ENCODE measurements at regions not wholly inside any gene's neighbourhood (a gene's known extent, or its start where the extent isn't known, plus 50 kb on each side); places are given as distances from the start of the nearest gene placed in this dataset.

DNA sequence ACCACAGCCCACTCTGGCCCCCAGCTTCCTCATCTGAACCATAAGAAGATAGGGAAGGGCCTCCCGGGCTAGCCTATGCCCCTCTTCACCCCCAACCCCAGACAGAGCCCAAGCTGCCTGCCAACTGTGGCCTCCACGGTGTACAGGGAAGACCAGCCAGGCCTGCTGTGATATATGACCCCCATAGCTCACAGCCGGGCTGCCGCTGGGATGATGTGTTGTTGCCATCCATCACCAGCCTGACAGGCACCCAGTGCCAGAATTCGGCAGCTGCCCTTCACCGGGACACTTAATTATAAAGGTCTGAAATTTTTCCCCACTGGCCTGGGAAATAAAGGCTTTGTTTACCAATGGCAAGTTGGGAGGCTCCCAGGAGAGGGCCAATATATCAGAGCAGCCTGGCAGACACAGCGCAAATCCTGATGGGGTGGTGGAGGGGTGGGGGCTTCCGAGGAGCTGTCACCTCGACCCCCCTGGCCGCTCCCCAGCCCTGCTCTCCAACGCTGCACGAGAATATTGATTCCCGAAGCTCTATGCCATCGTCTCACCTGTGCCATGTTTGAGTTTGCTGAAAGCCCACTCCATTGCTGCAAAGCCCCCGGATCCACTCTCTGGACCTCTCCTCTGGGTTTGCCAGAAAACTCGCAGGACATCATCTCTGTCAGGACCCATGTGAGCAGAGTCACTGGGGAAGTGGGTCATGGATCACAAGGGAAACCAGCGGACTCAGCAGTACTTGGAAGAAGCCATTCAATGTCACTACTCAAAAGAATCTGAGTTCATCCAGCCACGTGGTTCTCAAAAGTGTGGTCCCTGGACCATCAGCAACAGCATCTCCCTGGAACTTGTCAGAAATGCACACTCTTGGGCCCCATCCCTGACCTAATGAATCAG, 296.9 kb downstream of the MN1 start:
- Histone ChIP-seq H4K5ac (ENCODE audit: insufficient read length, low read depth, low read length) (no peak overlapping the region), H2BK15ac (ENCODE audit: low read depth, low read length) (no peak overlapping the region), H3K79me2 (ENCODE audit: insufficient read depth, low read length) (no peaks in the 10 kb centered on the region), H4K91ac (ENCODE audit: insufficient read length, low read depth, low read length) (no peak overlapping the region), H3K56ac (ENCODE audit: insufficient read length, low read depth, low read length) (no peak overlapping the region), H2BK20ac (ENCODE audit: low read depth, low read length, poor library complexity, severe bottlenecking) (no peak overlapping the region), H3K27ac (ENCODE audit: insufficient read length, low read depth, low read length) (no peak overlapping the region), H3K27me3 (ENCODE audit: insufficient read depth, low read length) (no peaks in the 10 kb centered on the region), H3T11ph (ENCODE audit: low read length) (no peak overlapping the region), H3K79me1 (ENCODE audit: insufficient read depth, low read depth, low read length, poor library complexity, severe bottlenecking) (no peaks in the 10 kb centered on the region), H2AK5ac (ENCODE audit: insufficient read length, low read length) (no peak overlapping the region), H3K4ac (ENCODE audit: low read depth, low read length) (no peak overlapping the region), H3K9ac (ENCODE audit: extremely low read depth, insufficient read length, low read length) (no peak overlapping the region), H2BK12ac (ENCODE audit: insufficient read length, low read depth, low read length) (no peak overlapping the region), H3K18ac (ENCODE audit: insufficient read length, low read depth, low read length) (no peak overlapping the region), H4K20me1 (ENCODE audit: control insufficient read depth, insufficient read depth, insufficient read length) (no peaks in the 10 kb centered on the region), H3K23ac (ENCODE audit: insufficient read length, low read depth, low read length) (no peak overlapping the region), H3K14ac (ENCODE audit: insufficient read depth, low read length) (no peak overlapping the region), H3K23me2 (ENCODE audit: insufficient read length, low read depth, low read length, poor library complexity, severe bottlenecking) (peaks cover 2% of the 10 kb centered on the region), H3K4me1 (ENCODE audit: insufficient read depth, low read length) (no peaks in the 10 kb centered on the region), H3K9me3 (ENCODE audit: control insufficient read depth, low read depth, low read length) (no peaks in the 10 kb centered on the region), H2AFZ (ENCODE audit: low read length) (no peak overlapping the region), H4K8ac (replicated peaks; ENCODE audit: insufficient read length, low read depth, low read length) (no peak overlapping the region), H2BK120ac (ENCODE audit: low read depth, low read length, poor library complexity, severe bottlenecking) (no peak overlapping the region), H2BK5ac (ENCODE audit: insufficient read length, low read length) (no peak overlapping the region), H3K4me2 (ENCODE audit: insufficient read depth, insufficient read length, low read length) (no peak overlapping the region)
- peaks cover 2 to 8% of the 10 kb centered on the region in 2 experiments; a peak in 4 of 5 replicates for H3K9me3 Mint-ChIP-seq
- H3K4me3 Mint-ChIP-seq: no peak overlapping the region
- peaks cover 10 to 17% of the 10 kb centered on the region in 2 experiments for H3K4me1 Mint-ChIP-seq
- no peak for DNase-seq
- no peak overlapping the region; a peak in 2 of 7 replicates for H3K27ac Mint-ChIP-seq
- peaks cover 0 to 3% (median 2%) of the 10 kb centered on the region in 3 experiments; a peak in 3 of 7 replicates for H3K36me3 Mint-ChIP-seq (ENCODE audit: insufficient read depth in 1 of 3, low read depth in 3 of 3)
- no CpG with 5 or more reads among the region's 18 CpGs for WGBS (ENCODE audit: extremely low coverage, insufficient read length, low lambda C conversion rate)
- H3K27me3 Mint-ChIP-seq (ENCODE audit: low read depth): peaks cover 94% of the 10 kb centered on the region
- TF ChIP-seq, protein P1, sequence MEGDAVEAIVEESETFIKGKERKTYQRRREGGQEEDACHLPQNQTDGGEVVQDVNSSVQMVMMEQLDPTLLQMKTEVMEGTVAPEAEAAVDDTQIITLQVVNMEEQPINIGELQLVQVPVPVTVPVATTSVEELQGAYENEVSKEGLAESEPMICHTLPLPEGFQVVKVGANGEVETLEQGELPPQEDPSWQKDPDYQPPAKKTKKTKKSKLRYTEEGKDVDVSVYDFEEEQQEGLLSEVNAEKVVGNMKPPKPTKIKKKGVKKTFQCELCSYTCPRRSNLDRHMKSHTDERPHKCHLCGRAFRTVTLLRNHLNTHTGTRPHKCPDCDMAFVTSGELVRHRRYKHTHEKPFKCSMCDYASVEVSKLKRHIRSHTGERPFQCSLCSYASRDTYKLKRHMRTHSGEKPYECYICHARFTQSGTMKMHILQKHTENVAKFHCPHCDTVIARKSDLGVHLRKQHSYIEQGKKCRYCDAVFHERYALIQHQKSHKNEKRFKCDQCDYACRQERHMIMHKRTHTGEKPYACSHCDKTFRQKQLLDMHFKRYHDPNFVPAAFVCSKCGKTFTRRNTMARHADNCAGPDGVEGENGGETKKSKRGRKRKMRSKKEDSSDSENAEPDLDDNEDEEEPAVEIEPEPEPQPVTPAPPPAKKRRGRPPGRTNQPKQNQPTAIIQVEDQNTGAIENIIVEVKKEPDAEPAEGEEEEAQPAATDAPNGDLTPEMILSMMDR (conservative IDR thresholded peaks at IDR 0.05): no peak
